Peyer's patch (tissue), 4 donors: ENCODE measurements at regions not wholly inside any gene's neighbourhood (a gene's known extent, or its start where the extent isn't known, plus 50 kb on each side); places are given as distances from the start of the nearest gene placed in this dataset.

ENCODE experiments used
- CTCF ChIP-seq, 6 experiments: fragments of 450-650 bp in 4 of 6; fragments of 200-600 bp in 2 of 6; sonication (generic) in 1 of 6; IDR thresholded peaks; one replicate each; pipeline ENCODE4 v1.5.1; 2017 to 2019; ENCODE audit warnings: antibody characterized with exemption in 6 of 6, mild to moderate bottlenecking in 3 of 6, moderate library complexity in 1 of 6
- POLR2A ChIP-seq, 2 donors: fragments of 450-650 bp; IDR thresholded peaks; one replicate each; pipeline ENCODE4 v1.5.1; 2017; ENCODE audit warnings: antibody characterized with exemption in 2 of 2, mild to moderate bottlenecking in 2 of 2, moderate library complexity in 2 of 2

- TF ChIP-seq CTCF (IDR thresholded peaks at IDR 0.05) = no peak
- no peak for TF ChIP-seq POLR2A (IDR thresholded peaks at IDR 0.05)
Measured at GRCh38 chr10:123356799-123357198, 202.6 kb downstream of the BUB3 start.
